ENCODE measurements at regions not wholly inside any gene's neighbourhood (a gene's known extent, or its start where the extent isn't known, plus 50 kb on each side); places are given as distances from the start of the nearest gene placed in this dataset.

GRCh38 chr12:88390811-88391210 lies 189.5 kb downstream of the KITLG start (continued):
- TF ChIP-seq MXD3 (CRISPR knock-in tag; IDR thresholded peaks at IDR 0.05) (no peak), PBX2 (CRISPR knock-in tag; IDR thresholded peaks at IDR 0.05) (no peak)

GRCh38 chr12:88391556-88391955 lies 188.7 kb downstream of the KITLG start:
- H3K79me2 ChIP-seq (ENCODE audit: insufficient read depth, low read length), result no peaks in the 10 kb centered on the region
- TF ChIP-seq ZBTB33 (CRISPR knock-in tag; IDR thresholded peaks at IDR 0.05) (no peak), IKZF5 (CRISPR knock-in tag; IDR thresholded peaks at IDR 0.05) (no peak), ZFY (CRISPR knock-in tag; IDR thresholded peaks at IDR 0.05) (no peak), PLRG1 (conservative IDR thresholded peaks at IDR 0.05) (no peak), YEATS2 (CRISPR knock-in tag; IDR thresholded peaks at IDR 0.05; ENCODE audit: borderline replicate concordance) (no peak), ZFP82 (CRISPR knock-in tag; IDR thresholded peaks at IDR 0.05; ENCODE audit: borderline replicate concordance) (no peak)
- no peak overlapping the region for H3K4me3 ChIP-seq (replicated peaks in 1 of 3; ENCODE audit: insufficient read depth in 1 of 3, low read depth in 2 of 3, low read length in 3 of 3)
- no peaks in the 10 kb centered on the region for H3K9me3 ChIP-seq (ENCODE audit: low read length)
- ChIA-PET POLR2A (no interaction called here), CTCF (ENCODE audit: low intra/inter-chr PET ratio, low total read pairs) (no interaction called here)
- no peaks in the 10 kb centered on the region for H3K36me3 ChIP-seq (replicated peaks in 1 of 2; ENCODE audit: control insufficient read depth in 1 of 2, insufficient read depth in 2 of 2, low read length in 2 of 2)
- no peaks in the 10 kb centered on the region for H3K27me3 ChIP-seq (ENCODE audit: control insufficient read depth in 1 of 2, insufficient read depth in 2 of 2, low read length in 2 of 2)
- H4K20me1 ChIP-seq (ENCODE audit: insufficient read depth, low read length), result no peaks in the 10 kb centered on the region
- H3K9ac ChIP-seq (ENCODE audit: insufficient read depth, low read depth, low read length), result no peak overlapping the region
- BruUV-seq (replicated peaks), result no TSS peak
- H3K4me2 ChIP-seq (ENCODE audit: low read depth, low read length), result no peak overlapping the region
- ATAC-seq (no peak), DNase-seq (ENCODE audit: low spot score) (no peak), FAIRE-seq (no peak)
- intact Hi-C loops (cut with micrococcal nuclease; ENCODE audit: unreplicated experiment), result no loop called here
- H3K4me1 ChIP-seq (ENCODE audit: insufficient read depth, low read length), result no peaks in the 10 kb centered on the region
- in situ Hi-C loops (cut with HindIII; ENCODE audit: extremely low pct_ligation_motif_present, low pct_unique_long_range_greater_than_20kb), result no loop called here
- no peak overlapping the region for H2AFZ ChIP-seq (ENCODE audit: low read length)
- WGBS (ENCODE audit: low lambda C conversion rate), result 41% methylated on average over 1 of the region's 1 CpG
- H3K27ac ChIP-seq (ENCODE audit: extremely low read length, insufficient read depth, low read length), result no peak overlapping the region
